ENCODE measurements at regions not wholly inside any gene's neighbourhood (a gene's known extent, or its start where the extent isn't known, plus 50 kb on each side); places are given as distances from the start of the nearest gene placed in this dataset.

GRCh38 chr4:156591679-156592078 is 379.9 kb downstream of the PDGFC start:
- TF ChIP-seq CTCF (IDR thresholded peaks at IDR 0.05) = no peak
- TF ChIP-seq EZH2 (IDR thresholded peaks at IDR 0.05) = no peak

Measured in neural progenitor cell (in vitro differentiated cells).